IPS-15b (cell line): ENCODE measurements at regions not wholly inside any gene's neighbourhood (a gene's known extent, or its start where the extent isn't known, plus 50 kb on each side); places are given as distances from the start of the nearest gene placed in this dataset.

Source experiments
- H3K27me3 ChIP-seq: one replicate; pipeline ENCODE4 v1.6.1; 2013; ENCODE audit warnings: low read length; ENCODE audit not compliant: control insufficient read depth, insufficient read depth
- H3K36me3 ChIP-seq: one replicate; pipeline ENCODE4 v1.6.1; 2013; ENCODE audit warnings: low read length; ENCODE audit not compliant: control insufficient read depth, insufficient read depth
- H3K4me1 ChIP-seq: one replicate; pipeline ENCODE4 v1.6.1; 2013; ENCODE audit warnings: mild to moderate bottlenecking, low read length; ENCODE audit not compliant: control insufficient read depth, insufficient read depth
- H3K4me3 ChIP-seq: one replicate; pipeline ENCODE4 v1.5.1; 2013; ENCODE audit warnings: low read depth, low read length
- H3K9ac ChIP-seq: one replicate; pipeline ENCODE4 v1.6.1; 2013; ENCODE audit warnings: low read depth, mild to moderate bottlenecking, low read length
- H3K9me3 ChIP-seq: one replicate; pipeline ENCODE4 v1.6.1; 2013; ENCODE audit warnings: mild to moderate bottlenecking, low read length; ENCODE audit not compliant: control insufficient read depth, insufficient read depth

GRCh38 chr2:19021721-19022120 lies 336.7 kb downstream of the OSR1 start:
- Histone ChIP-seq H3K9ac (no peak overlapping the region), H3K9me3 (no peaks in the 10 kb centered on the region), H3K27me3 (no peaks in the 10 kb centered on the region), H3K4me3 (no peak overlapping the region), H3K36me3 (no peaks in the 10 kb centered on the region), H3K4me1 (no peaks in the 10 kb centered on the region)

- H3K27me3 ChIP-seq = no peaks in the 10 kb centered on the region
Measured at GRCh38 chr2:19021100-19021476, 337.3 kb downstream of the OSR1 start.

GRCh38 chr2:19020144-19021099 lies 338.0 kb downstream of the OSR1 start:
- Histone ChIP-seq H3K9ac (no peak overlapping the region), H3K27me3 (no peaks in the 10 kb centered on the region), H3K9me3 (no peaks in the 10 kb centered on the region), H3K36me3 (no peaks in the 10 kb centered on the region), H3K4me1 (no peaks in the 10 kb centered on the region), H3K4me3 (no peak overlapping the region)

More at GRCh38 chr2:19021100-19021476, 337.3 kb downstream of the OSR1 start:
- Histone ChIP-seq H3K4me3 (no peak overlapping the region), H3K36me3 (no peaks in the 10 kb centered on the region), H3K9ac (no peak overlapping the region), H3K4me1 (no peaks in the 10 kb centered on the region), H3K9me3 (no peaks in the 10 kb centered on the region)

GRCh38 chr2:19009510-19009909 lies 348.9 kb downstream of the OSR1 start:
- H3K27me3 ChIP-seq = no peaks in the 10 kb centered on the region
- no peak overlapping the region for H3K4me3 ChIP-seq
- no peaks in the 10 kb centered on the region for H3K4me1 ChIP-seq

GRCh38 chr2:19003554-19003953 lies 354.9 kb downstream of the OSR1 start:
- Histone ChIP-seq H3K36me3 (no peaks in the 10 kb centered on the region), H3K9me3 (no peaks in the 10 kb centered on the region), H3K4me3 (no peak overlapping the region), H3K27me3 (no peaks in the 10 kb centered on the region), H3K9ac (no peak overlapping the region), H3K4me1 (no peaks in the 10 kb centered on the region)

More at GRCh38 chr2:19009510-19009909, 348.9 kb downstream of the OSR1 start:
- Histone ChIP-seq H3K36me3 (no peaks in the 10 kb centered on the region), H3K9me3 (no peaks in the 10 kb centered on the region), H3K9ac (no peak overlapping the region)

GRCh38 chr2:19000776-19001175 lies 357.6 kb downstream of the OSR1 start:
- no peaks in the 10 kb centered on the region for H3K9me3 ChIP-seq
- H3K4me3 ChIP-seq = no peak overlapping the region
- no peaks in the 10 kb centered on the region for H3K36me3 ChIP-seq
- no peak overlapping the region for H3K9ac ChIP-seq
- H3K4me1 ChIP-seq = no peaks in the 10 kb centered on the region
- H3K27me3 ChIP-seq = no peaks in the 10 kb centered on the region

- Histone ChIP-seq H3K27me3 (no peaks in the 10 kb centered on the region), H3K9ac (no peak overlapping the region), H3K4me1 (no peaks in the 10 kb centered on the region), H3K36me3 (no peaks in the 10 kb centered on the region), H3K4me3 (no peak overlapping the region), H3K9me3 (no peaks in the 10 kb centered on the region)
Measured at GRCh38 chr2:18999198-18999597, 359.2 kb downstream of the OSR1 start.

- H3K27me3 ChIP-seq = no peaks in the 10 kb centered on the region
- H3K4me3 ChIP-seq = no peak overlapping the region
- H3K9ac ChIP-seq = no peak overlapping the region
Measured at GRCh38 chr2:18998491-18998890, 359.9 kb downstream of the OSR1 start.

GRCh38 chr2:18993756-18994338 lies 364.6 kb downstream of the OSR1 start:
- H3K36me3 ChIP-seq = no peaks in the 10 kb centered on the region
- H3K4me1 ChIP-seq = no peaks in the 10 kb centered on the region
- H3K4me3 ChIP-seq = no peak overlapping the region
- no peaks in the 10 kb centered on the region for H3K27me3 ChIP-seq
- no peak overlapping the region for H3K9ac ChIP-seq
- no peaks in the 10 kb centered on the region for H3K9me3 ChIP-seq

More at GRCh38 chr2:18998491-18998890, 359.9 kb downstream of the OSR1 start:
- Histone ChIP-seq H3K9me3 (no peaks in the 10 kb centered on the region), H3K36me3 (no peaks in the 10 kb centered on the region), H3K4me1 (no peaks in the 10 kb centered on the region)

GRCh38 chr2:18991177-18992168 lies 366.9 kb downstream of the OSR1 start:
- H3K27me3 ChIP-seq = no peaks in the 10 kb centered on the region
- H3K4me3 ChIP-seq = no peak overlapping the region
- peaks cover 4% of the 10 kb centered on the region for H3K4me1 ChIP-seq
- H3K36me3 ChIP-seq = no peaks in the 10 kb centered on the region
- H3K9ac ChIP-seq = no peak overlapping the region
- no peaks in the 10 kb centered on the region for H3K9me3 ChIP-seq

- Histone ChIP-seq H3K36me3 (no peaks in the 10 kb centered on the region), H3K9me3 (no peaks in the 10 kb centered on the region), H3K4me3 (no peak overlapping the region), H3K27me3 (no peaks in the 10 kb centered on the region), H3K9ac (no peak overlapping the region), H3K4me1 (peaks cover 4% of the 10 kb centered on the region)
Measured at GRCh38 chr2:18988631-18989232, 369.7 kb downstream of the OSR1 start.
